ENCODE measurements at regions not wholly inside any gene's neighbourhood (a gene's known extent, or its start where the extent isn't known, plus 50 kb on each side); places are given as distances from the start of the nearest gene placed in this dataset.

GRCh38 chr7:142313528-142313927 is 55.7 kb upstream of the PRSS58 start:
- peak in 5 of 6 experiments; percentile 9 to 27 (median 19) for DNase-seq

- no peak for DNase-seq
These were observed 54.0 kb upstream of the PRSS58 start for GRCh38 chr7:142311876-142312275.

- no peak for DNase-seq
These were observed 51.1 kb upstream of the PRSS58 start for GRCh38 chr7:142308918-142309317.

DNA sequence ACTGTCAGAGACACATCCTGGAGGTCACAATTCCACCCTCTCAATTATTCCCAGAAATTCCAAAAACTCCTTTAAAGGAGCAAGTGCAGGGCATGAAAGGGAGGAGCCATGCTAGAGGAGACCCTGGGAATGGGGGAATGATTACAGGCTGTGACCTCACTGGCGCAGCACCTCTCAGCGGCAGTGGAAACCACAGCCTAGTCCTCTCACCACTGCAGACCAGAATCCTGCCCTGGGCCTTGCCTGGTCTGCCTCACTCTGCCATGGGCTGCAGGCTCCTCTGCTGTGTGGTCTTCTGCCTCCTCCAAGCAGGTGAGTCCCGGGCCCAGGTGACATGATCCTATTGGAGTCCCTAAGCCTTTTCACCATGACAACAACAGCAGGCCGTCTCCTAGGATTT is 50.5 kb upstream of the PRSS58 start:
- no peak for DNase-seq

Measured in stimulated activated naive CD4-positive, alpha-beta T cell (primary cell).